ENCODE measurements at regions not wholly inside any gene's neighbourhood (a gene's known extent, or its start where the extent isn't known, plus 50 kb on each side); places are given as distances from the start of the nearest gene placed in this dataset.

GRCh38 chr2:9089831-9090230 lies 86.3 kb upstream of the MBOAT2 start:
- H3K4me3 ChIP-seq, result no peak overlapping the region
- FAIRE-seq, result no peak
- H3K27ac ChIP-seq, result no peak overlapping the region
- H3K27me3 ChIP-seq, result no peaks in the 10 kb centered on the region
- ATAC-seq, result no peak
- DNase-seq, result no peak
- TF ChIP-seq CTCF (IDR thresholded peaks at IDR 0.05), result no peak
- WGBS, 2 donors, result 82 to 90% methylated on average over 5 of the region's 5 CpGs
- H3K4me1 ChIP-seq, result no peaks in the 10 kb centered on the region
- no peaks in the 10 kb centered on the region for H3K9me3 ChIP-seq
- intact Hi-C loops (cut with DNase I), result no loop called here
- H3K36me3 ChIP-seq, result no peaks in the 10 kb centered on the region

GRCh38 chr2:9087121-9087681 lies 83.7 kb upstream of the MBOAT2 start:
- no peaks in the 10 kb centered on the region for H3K36me3 ChIP-seq
- no peaks in the 10 kb centered on the region for H3K4me1 ChIP-seq
- no peak for DNase-seq
- ATAC-seq, result no peak
- no peaks in the 10 kb centered on the region for H3K27me3 ChIP-seq
- H3K4me3 ChIP-seq, result no peak overlapping the region
- H3K9me3 ChIP-seq, result no peaks in the 10 kb centered on the region
- no peak overlapping the region for H3K27ac ChIP-seq
- intact Hi-C loops (cut with DNase I), result no loop called here
- TF ChIP-seq CTCF (IDR thresholded peaks at IDR 0.05), result no peak
- WGBS, 2 donors, result 26 to 33% methylated on average over 6 of the region's 6 CpGs
- no peak for FAIRE-seq

- intact Hi-C loops (cut with DNase I), result no loop called here
- no peaks in the 10 kb centered on the region for H3K36me3 ChIP-seq
- H3K27ac ChIP-seq, result no peak overlapping the region
- no peak for FAIRE-seq
- no peak for DNase-seq
- H3K4me3 ChIP-seq, result no peak overlapping the region
- ATAC-seq, result no peak
- WGBS, 2 donors, result 68 to 78% methylated on average over 7 of the region's 7 CpGs
- no peaks in the 10 kb centered on the region for H3K4me1 ChIP-seq
- no peaks in the 10 kb centered on the region for H3K27me3 ChIP-seq
- TF ChIP-seq CTCF (IDR thresholded peaks at IDR 0.05), result no peak
- no peaks in the 10 kb centered on the region for H3K9me3 ChIP-seq
Measured at GRCh38 chr2:9086465-9086864, 83.0 kb upstream of the MBOAT2 start.

GRCh38 chr2:9085353-9085752 lies 81.9 kb upstream of the MBOAT2 start:
- 62 to 73% methylated on average over 2 of the region's 2 CpGs for WGBS, 2 donors
- intact Hi-C loops (cut with DNase I), result no loop called here
- FAIRE-seq, result no peak
- Histone ChIP-seq H3K27me3 (no peaks in the 10 kb centered on the region), H3K4me3 (no peak overlapping the region), H3K36me3 (no peaks in the 10 kb centered on the region), H3K4me1 (no peaks in the 10 kb centered on the region), H3K27ac (no peak overlapping the region), H3K9me3 (no peaks in the 10 kb centered on the region)
- ATAC-seq, result no peak
- no peak for TF ChIP-seq CTCF (IDR thresholded peaks at IDR 0.05)
- no peak for DNase-seq

- ATAC-seq, result no peak
- H3K27ac ChIP-seq, result no peak overlapping the region
- H3K9me3 ChIP-seq, result no peaks in the 10 kb centered on the region
- DNase-seq, result no peak
- H3K4me1 ChIP-seq, result no peaks in the 10 kb centered on the region
- FAIRE-seq, result no peak
- WGBS, 2 donors, result 63 to 66% methylated on average over 3 of the region's 3 CpGs
- no peak overlapping the region for H3K4me3 ChIP-seq
- intact Hi-C loops (cut with DNase I), result no loop called here
- H3K27me3 ChIP-seq, result no peaks in the 10 kb centered on the region
- no peak for TF ChIP-seq CTCF (IDR thresholded peaks at IDR 0.05)
- no peaks in the 10 kb centered on the region for H3K36me3 ChIP-seq
Measured at GRCh38 chr2:9083287-9083686, 79.8 kb upstream of the MBOAT2 start.

Data from pancreas (tissue), 10 donors.